Renal cortex interstitium (tissue), 11 donors: ENCODE measurements at regions not wholly inside any gene's neighbourhood (a gene's known extent, or its start where the extent isn't known, plus 50 kb on each side); places are given as distances from the start of the nearest gene placed in this dataset.
"Not testable (repeated sequence)": the region's sequence is repeated elsewhere in the genome, so short reads cannot be mapped to it uniquely, and the experiment has no call there.

Source experiments
- DNase-seq, 11 donors: peaks; one replicate each; pipeline ENCODE4 v3.0.0-alpha.2; 2013; ENCODE audit warnings: low read depth in 9 of 11, low spot score in 4 of 11; ENCODE audit errors: extremely low read depth in 1 of 11

DNA sequence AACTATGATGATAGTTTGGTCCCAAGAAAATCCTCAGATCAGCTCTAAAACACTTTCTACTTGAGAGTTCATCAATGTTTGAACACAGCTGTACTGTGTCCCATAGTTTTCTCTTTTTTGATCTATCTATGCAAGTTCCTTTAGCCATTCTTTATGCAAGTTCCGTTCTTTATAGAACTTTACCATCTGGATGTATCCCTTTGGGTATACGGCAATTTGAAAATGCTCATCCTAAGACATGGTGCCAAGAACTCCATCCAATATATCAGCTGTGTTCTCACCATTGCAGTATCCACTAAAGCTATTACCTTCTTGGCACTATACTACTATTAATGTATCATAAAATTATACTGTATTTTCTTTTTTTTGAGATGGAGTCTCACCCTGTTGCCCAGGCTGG is 276.9 kb downstream of the NOVA1 start:
- no peak for DNase-seq

DNA sequence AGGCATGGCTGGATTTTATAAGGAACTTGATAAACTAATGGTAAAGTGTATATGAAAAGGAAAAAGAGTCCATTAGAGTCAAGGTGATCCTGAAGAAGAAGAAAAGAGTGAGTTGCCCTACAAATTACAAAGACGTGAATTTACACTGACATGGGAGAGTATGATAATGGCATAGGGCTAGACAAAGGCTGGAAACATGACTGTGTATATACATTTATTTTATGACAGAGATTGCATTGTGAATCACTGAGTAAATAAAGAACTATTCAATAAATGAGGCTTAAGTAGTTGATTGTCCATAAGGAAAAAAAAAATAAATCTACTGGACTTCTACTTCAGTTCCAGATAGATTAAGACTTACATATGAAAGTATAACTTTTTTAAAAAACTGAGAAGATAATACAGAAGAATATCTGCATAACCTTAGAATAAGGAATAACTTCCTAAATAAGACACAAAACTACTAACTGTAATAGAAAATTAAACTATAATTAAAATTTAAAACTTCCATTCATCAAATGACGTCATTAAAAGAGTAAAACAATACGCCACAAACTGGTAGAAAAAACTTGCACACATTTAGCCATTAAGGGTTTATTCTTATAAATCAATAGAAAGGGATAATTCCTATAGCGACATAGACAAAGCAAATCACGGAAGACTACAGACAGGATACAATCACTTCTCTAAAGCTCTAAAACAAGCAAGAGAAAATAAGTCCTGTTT is 278.5 kb downstream of the NOVA1 start:
- no peak for DNase-seq

DNA sequence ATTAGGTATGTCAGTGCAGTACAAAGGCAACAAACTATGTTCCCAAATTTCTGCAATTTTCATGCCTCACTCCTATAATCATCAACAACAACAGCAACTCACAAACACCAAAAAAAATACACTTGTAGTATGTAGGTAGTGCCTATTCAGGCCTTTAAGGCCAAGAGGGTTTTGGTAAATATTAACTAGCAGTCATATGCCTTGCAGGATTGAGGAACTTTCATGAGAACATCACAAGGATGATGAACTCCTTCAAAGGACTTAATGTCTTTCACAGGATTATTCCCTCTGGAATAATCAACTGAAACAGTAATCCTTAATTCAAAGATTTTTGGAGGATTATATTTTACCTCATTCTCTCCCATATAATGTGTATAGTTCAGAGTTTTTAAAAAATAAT is 293.8 kb downstream of the NOVA1 start:
- DNase-seq, result no peak

DNA sequence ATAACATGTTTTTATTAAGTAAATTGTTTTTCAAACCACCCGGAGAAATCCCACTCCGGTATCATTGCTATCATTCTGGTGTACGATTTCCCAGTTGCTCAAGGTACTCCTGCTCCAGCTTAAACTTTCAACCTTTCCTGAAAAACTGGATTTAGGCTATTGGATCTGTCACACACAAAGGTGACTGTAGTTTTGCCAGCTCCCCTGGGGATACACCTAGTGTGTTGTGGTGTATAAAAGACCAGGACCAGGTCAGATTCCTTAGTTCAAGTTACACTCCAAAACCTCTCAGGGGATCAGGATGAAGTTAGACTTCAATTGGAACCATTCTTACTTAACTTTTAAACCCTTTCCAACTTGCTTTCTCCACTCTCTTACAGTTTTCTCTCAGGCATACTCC is 303.9 kb downstream of the NOVA1 start:
- no peak for DNase-seq

DNA sequence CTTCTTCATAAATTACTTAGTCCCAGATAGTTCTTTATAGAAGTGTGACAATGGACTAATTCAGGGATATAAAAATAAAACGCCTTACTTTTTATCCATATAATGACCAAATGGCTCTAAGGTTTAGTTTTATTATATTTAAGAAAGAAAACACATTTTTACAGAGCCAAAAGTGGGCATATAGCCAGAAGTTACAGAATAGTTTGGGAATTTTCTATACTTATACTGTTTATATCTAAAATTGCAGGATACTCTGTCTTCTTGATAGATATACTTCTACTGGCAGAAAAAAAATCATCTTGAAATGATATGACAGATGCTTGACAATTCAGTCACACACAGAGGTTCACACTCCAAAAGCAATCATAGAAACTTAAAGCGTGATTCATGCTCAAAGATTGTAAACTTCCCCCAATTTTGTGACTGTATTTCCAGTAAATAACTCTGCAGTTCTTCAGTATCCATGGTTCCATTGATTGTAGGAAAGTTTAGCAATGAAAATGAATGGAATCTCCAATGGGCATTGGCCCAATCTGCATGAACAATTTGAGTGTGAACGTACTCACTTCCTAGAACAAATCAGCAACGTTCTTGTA is 307.8 kb downstream of the NOVA1 start:
- DNase-seq, result no peak

DNA sequence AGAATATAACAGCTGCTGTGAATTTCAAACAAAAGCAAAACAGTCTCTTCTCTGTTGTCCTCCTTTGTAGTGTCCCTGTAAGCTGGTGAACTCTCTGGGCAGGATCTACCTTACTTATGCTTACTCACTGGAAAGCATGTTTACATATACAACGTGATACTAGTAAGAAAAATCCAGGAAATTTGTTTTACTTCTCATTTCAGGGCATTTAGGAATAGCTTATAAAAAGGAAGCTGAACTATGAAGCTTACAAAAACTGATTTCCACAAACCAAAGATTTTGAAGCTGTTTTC is 311.0 kb downstream of the NOVA1 start:
- no peak for DNase-seq

DNA sequence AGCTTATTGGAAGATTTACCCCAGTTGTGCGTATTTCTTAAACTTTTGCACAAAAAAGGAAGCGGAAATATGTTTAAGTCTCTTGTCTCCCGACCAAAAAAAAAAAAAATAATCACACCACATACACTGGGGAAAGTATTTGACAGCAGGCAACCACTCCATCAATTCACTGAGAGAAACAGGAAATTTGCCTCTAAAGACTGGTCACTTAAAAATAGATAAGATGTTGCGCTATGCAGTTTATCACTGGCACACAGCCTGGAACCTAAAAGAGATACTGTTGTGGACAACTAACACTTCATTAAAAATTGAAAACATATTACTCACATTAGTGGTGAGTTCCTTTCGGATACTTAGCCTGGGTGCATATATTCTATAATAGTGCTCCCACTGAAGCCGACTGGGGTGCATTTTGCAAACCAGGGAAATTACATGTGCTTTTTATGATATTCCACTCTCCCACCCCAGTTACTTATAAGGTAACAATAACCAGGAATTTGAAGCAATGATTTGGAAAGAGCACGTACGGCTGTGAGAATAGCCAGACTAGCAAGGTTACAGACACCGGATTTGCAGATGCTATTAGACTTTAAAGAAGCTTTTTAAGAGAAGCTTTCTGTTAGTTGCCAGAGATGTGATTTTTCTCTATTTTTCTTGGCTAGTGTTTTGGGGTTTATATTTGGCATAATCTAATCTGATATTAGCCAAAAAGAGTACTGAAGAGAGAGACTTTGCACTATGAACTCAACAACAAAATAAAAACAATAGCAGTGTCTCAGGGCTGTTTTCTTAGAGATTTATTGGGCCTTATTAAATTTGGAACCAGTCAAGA is 311.5 kb downstream of the NOVA1 start:
- no peak for DNase-seq

DNA sequence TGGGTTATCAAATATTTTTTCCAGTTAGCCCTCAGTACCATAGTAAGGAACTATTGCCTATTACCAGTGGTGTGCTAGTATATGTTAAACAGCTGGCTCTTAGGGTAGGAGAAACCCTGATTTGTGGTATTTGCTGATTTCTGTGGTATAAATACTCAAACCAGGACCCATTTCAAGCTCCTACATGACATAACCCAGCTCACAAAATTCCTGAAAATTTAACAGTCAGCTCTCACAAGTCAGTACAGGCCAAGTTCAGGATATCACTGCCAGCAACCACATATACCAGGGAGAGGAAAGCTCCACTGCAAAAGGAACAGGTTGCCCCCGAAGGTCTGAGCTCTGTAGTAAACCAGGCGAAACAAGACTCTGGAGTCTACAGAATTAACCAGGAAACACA is 315.3 kb downstream of the NOVA1 start:
- DNase-seq, result no peak

DNA sequence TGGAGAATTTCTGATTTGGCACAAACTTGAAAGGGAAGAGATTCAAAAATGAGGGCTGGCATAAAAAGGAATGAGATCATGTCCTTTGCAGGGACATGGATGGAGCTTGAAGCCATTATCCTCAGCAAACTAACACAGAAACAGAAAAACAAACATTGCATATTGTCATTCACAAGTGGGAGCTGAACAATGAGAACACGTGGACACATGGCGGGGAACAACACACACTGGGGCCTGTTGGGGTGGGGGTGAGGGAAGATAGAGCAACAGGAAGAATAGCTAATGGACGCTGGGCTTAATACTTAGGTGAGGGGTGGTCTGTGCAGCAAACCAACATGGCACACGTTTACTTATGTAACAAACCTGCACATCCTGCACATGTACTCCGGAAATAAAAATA is 315.8 kb downstream of the NOVA1 start:
- not testable (repeated sequence) for DNase-seq

DNA sequence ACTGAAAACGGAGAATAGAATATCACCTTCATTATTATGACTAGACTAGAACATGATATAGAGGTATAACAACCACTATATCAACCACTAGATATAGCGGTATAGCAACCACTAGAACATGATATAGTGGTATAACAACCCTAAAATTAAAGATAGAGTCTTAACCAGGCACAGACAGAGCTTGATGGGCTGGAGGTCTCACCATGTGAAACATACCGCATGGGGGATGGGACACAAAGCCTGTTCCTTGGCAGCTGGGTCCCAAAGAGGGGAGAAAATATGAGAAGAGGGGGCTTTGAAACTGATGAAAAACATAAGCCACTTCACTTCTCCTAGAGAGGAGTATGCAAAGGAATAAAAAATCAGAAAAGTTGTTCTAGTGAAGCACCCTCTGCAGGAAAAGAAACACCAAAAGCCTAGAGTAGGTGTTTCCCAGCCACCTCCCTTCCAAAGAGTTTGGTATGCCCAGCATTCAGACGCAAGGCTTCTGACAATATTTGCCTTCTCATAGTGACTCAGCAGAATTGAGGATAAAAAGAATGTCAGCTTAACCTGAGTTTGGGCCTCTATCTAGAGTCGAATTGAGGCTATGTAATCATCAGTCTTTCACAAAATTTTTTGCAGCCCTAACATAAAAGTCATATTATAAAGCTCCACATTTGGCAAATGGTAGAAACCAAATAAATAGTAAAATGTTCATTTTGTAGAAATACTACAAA is 316.4 kb downstream of the NOVA1 start:
- DNase-seq, result no peak

DNA sequence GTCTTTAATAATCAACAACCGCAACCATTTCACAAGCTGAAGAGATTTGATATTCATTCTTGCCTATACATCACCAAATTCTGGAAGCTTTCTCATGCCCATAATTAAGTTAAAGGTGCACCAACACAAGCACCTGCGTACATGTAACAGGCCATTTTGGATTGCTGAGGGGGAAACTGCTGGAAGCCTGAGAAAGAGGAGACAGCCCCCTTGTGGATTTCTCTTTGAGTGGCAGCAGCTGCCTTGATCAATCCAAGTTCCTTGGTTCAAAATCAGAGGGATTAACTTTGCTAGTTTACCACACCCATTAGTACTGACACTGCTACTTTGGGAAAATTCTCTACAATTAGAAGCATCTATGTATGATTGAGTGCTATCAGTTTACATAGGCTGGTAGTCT is 321.1 kb downstream of the NOVA1 start:
- no peak for DNase-seq

DNA sequence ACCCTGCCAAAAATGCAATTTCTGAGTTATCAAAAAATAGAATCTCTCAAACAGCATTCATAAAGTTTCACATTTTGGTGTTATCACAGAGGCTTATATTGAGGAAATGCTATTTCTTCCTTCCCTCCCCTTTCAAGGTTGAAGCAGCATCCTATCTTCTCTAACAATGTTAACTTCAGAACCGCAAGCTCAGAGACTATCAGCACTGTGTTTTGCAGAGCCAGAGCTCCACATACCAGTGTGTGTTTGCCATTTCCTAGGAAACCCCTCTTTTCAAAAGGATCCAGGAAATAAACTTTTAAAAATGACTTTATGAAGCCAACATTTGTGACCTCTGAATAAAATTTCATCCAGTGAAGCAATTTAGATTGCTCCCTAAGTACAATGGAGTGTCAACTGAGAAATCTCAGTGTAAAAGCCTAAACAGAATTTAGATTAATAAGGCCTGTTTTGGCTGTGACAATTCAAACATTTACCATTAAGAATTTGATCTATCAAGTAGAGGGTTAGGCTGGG is 332.6 kb downstream of the NOVA1 start:
- DNase-seq, result no peak

DNA sequence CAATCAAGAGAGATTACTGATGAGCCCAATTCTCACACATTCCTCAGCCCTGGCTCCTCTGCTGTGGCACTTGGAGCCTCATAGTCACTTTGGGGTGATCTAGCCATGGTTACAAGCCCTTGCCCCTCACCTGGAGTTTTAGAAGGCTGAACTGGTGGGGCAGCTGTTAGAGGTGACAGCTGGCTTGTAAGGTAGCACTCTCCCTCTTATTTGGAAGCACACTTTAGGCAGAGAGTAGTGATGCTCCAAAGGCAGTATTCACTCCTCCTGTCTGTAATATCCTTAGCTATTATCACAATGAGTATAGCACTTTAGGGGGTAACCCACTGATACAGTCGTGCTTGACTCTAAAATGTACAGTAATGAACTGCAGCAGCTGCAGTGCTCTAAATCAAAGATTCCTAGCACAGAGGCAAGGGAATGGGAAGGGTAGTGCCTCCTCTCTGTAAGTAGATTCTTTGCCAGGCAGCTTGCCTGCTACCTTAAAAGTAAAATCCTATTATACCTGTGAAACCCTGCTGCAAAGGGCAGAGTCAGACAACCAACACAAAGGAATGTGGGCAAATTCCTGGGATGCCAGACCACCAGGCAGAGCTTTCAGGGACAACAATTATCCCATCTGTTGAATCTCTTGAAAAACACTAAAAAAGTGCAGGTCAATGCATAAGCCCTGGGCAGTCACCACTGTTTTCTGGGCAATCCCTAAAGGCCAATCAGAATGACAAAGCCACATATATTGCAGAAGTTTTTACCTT is 336.3 kb downstream of the NOVA1 start:
- no peak for DNase-seq

DNA sequence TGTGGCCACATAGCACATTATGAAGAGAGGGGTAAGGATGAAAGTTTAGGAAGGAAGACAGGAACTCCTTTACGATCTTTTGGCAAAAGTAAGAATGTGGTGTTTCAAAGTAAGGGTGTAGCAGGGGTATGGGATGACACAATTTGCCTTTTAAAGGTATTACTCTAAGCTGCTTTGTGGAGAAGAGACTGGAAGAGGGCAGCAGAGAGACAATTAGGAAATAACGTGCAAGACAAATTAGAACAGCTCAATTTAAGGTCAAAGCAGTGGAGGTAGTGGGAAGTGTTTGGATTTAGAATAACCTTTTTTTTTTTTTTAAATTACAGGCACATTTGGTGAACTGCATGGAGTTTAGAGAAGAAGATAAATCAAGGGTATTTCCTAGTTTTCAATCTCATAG is 342.6 kb downstream of the NOVA1 start:
- DNase-seq, result peak in 1 of 11 donors; percentile 5

DNA sequence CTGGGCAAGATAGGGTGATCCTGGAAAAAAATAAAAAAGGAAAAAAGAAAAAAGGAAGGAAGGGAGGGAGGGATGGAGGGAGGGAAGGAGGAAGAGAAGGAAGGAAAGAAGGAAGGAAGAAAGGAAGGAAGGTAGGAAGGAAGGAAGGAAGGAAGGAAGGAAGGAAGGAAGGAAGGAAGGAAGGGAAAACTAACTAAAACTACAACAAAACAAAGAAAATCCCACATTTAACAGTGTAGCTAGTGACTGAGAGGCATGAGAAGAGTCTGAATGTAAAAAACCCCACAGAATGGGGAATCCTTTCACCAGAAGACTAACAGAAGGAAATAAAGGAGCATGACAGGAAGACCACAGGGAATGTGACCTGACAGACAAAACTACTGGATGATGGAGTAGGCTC is 345.7 kb downstream of the NOVA1 start:
- DNase-seq, result no peak

DNA sequence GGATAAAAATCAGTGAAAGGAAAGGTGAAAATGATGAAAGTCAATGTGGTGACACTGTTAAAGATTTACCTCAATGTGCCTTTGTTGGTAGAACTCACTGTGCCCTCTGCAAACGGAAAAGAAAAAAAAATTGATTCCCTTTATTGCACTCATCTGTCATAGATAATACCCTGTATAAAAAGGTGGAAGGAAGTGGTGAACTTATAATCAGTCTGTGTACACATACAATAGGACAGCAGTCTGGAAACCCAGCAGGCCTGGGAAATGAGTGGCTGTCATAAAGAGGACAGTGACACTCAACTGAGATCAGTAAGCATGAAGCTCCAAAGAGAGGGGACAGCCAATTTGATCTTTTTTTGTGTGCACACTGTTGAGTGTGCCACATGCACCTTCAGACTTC is 364.7 kb downstream of the NOVA1 start:
- DNase-seq, result no peak

DNA sequence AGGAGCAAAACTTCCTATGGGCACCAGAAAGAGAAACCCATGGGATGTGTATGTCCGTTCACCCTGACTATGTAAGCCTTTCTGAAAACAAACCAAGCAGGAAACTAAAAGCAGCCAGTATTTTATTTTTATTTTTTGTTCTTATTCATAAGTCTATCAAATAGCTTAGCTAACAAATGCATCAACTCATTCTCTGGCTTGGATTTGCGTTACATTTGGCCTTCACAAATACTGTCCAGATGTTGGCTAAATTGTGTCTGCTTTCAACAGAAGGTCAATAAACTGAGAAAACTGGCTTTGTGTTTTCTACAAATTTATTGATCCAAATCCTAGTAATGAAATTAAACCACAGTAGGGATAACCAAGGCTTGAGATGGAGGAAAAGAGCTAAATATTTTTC is 379.0 kb downstream of the NOVA1 start:
- DNase-seq, result no peak

DNA sequence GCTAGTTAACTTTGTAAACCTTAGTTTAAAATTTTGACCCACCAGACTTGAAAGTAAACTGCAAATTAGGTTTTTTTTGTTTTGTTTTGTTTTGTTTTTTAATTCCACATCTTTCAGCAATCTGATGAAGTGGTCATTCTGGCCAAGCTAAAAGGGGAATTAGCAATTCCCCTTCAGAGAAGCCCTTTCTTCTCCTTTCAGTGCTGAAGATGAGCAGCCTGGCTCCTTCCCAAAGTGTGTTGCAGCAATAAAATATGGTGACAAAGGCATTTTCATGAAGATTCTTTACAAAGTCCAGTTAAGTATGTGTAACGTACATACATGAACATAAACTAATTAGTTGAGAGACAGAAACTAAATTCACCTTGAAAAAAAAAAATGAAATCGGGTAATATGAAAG is 380.1 kb downstream of the NOVA1 start:
- no peak for DNase-seq

DNA sequence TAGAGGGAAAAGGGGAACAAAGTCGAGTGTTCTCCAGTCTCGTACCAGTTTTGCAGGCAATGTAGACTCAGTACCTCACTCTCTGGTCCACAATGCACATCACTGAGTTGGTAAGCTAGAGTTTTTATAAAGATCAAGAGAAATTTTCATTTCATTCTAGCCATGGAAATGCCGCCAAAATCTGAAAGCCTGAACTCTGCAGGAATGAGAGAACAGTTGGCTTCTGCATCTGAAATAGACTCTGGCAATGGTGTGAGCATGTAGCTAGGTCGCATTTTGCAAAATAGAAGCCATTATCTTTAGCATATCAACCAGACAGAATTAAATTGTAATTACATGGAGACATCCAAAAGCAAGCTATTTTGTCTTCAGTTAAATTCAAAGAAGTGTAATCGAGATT is 381.0 kb downstream of the NOVA1 start:
- DNase-seq, result no peak
